Epithelial cell of proximal tubule (primary cell): ENCODE measurements at regions not wholly inside any gene's neighbourhood (a gene's known extent, or its start where the extent isn't known, plus 50 kb on each side); places are given as distances from the start of the nearest gene placed in this dataset.
A peak's percentile ranks its signal among the peaks of the same experiment; 100 is the strongest.

Experiments
- DNase-seq: peaks from one replicate; pipeline ENCODE4 v3.0.0-alpha.2; 2011; ENCODE audit warnings: low read depth
- H3K4me3 ChIP-seq: 2 replicates; pipeline ENCODE4 v1.5.1; 2011; ENCODE audit warnings: low read depth, mild to moderate bottlenecking, low read length
- TF ChIP-seq, protein P1 (sequence below): conservative IDR thresholded peaks from 2 replicates; pipeline ENCODE4 v1.5.1; 2012; ENCODE audit warnings: low read depth, mild to moderate bottlenecking, low read length

DNA sequence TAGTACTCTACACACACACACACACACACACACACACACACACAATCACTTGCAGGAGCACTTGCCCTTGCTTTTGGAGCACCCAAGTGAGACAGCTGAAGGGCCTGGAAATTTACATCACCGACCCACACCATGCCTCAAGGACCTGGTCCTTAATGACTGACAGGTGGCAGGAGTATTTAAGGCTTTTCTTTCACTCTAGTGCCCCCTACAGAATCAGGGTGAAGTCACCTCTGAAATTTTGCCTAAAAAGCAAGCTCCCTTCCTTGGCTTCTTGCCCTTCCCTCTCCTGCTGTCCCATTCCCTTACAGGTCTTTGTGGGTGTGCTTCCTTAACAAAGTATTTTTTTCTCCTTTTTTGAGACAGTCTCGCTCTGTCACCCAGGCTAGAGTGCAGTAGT is 353.5 kb upstream of the IRAK1BP1 start:
- DNase-seq: no peak
- H3K4me3 ChIP-seq: no peak overlapping the region
- TF ChIP-seq, protein P1, sequence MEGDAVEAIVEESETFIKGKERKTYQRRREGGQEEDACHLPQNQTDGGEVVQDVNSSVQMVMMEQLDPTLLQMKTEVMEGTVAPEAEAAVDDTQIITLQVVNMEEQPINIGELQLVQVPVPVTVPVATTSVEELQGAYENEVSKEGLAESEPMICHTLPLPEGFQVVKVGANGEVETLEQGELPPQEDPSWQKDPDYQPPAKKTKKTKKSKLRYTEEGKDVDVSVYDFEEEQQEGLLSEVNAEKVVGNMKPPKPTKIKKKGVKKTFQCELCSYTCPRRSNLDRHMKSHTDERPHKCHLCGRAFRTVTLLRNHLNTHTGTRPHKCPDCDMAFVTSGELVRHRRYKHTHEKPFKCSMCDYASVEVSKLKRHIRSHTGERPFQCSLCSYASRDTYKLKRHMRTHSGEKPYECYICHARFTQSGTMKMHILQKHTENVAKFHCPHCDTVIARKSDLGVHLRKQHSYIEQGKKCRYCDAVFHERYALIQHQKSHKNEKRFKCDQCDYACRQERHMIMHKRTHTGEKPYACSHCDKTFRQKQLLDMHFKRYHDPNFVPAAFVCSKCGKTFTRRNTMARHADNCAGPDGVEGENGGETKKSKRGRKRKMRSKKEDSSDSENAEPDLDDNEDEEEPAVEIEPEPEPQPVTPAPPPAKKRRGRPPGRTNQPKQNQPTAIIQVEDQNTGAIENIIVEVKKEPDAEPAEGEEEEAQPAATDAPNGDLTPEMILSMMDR: peak; percentile 42

- DNase-seq: no peak
- TF ChIP-seq, protein P1: no peak
- no peak overlapping the region for H3K4me3 ChIP-seq
Measured at GRCh38 chr6:78515271-78515670, 352.1 kb upstream of the IRAK1BP1 start.

- H3K4me3 ChIP-seq: no peak overlapping the region
- TF ChIP-seq, protein P1: no peak
- no peak for DNase-seq
Measured at GRCh38 chr6:78517399-78517798, 350.0 kb upstream of the IRAK1BP1 start.

DNA sequence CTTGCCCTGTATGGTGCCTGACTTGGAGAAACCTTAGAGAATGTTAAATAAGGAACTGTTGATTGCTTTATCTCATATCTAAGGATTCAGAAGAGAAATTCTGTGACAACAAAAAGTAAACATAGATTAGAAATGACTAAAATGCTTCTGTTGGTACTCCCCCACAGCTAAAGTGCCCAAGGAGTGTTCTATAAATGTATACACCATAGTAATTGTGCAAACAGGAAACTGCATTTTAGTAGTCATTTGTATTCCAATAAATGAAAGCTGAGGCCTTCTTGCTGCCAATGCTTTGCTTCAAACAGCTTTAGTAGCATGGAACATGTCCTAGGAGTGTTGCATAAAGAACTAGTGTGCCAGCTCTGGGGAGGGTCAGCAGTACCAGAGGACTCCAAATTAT is 343.7 kb upstream of the IRAK1BP1 start:
- no peak for DNase-seq
- TF ChIP-seq, protein P1: no peak
- H3K4me3 ChIP-seq: no peak overlapping the region

DNA sequence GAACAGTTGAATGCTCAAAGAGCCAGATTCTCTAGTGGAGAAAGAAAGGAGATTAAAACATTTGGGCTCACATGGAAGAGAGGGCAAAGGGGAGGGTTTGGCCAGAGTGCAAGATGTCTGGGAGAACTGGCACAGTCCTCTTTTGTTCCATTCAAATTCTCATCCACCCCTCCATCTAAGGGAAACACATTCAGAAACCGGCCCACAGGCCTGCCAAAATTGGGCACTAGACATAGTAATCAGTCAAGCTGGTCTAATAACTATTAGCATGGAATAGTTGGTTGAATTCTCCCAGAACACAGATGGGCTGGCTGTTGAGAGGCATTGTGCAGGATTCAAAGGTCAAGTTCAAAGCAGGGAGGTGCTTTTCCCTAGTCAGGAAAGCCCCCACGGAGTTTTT is 341.4 kb upstream of the IRAK1BP1 start:
- no peak overlapping the region for H3K4me3 ChIP-seq
- TF ChIP-seq, protein P1: no peak

GRCh38 chr6:78526432-78526831 is 340.9 kb upstream of the IRAK1BP1 start:
- DNase-seq: no peak
- no peak overlapping the region for H3K4me3 ChIP-seq
- TF ChIP-seq, protein P1: no peak

More for the DNA sequence above, 341.4 kb upstream of the IRAK1BP1 start:
- no peak for DNase-seq

GRCh38 chr6:78528926-78529325 is 338.4 kb upstream of the IRAK1BP1 start:
- DNase-seq: no peak
- TF ChIP-seq, protein P1: no peak
- no peak overlapping the region for H3K4me3 ChIP-seq
